Pancreas (tissue), 10 donors: ENCODE measurements at regions not wholly inside any gene's neighbourhood (a gene's known extent, or its start where the extent isn't known, plus 50 kb on each side); places are given as distances from the start of the nearest gene placed in this dataset.

Experiments
- ATAC-seq, 4 donors: fragments of 200-7000 bp; cut with Tn5 transposase; one replicate each; pipeline versions ENCODE4 v1.8.0 to v1.9.1; 2020; ENCODE audit warnings: mild to moderate bottlenecking in 4 of 4, moderate library complexity in 4 of 4
- DNase-seq, 6 donors: peaks; one replicate each; pipeline ENCODE4 v3.0.0-alpha.2; 2020
- FAIRE-seq: peaks from 2 replicates; lab custom pipeline; 2012; peaks lifted over from hg19 to GRCh38; lab: Jason Lieb, UNC
- H3K27ac ChIP-seq, 4 donors: fragments of 200-600 bp; sonication (generic); 1 replicate in 3 of 4; 2 replicates in 1 of 4; pipeline versions ENCODE4 v1.5.0 to v1.8.0; 2020
- H3K27me3 ChIP-seq, 4 donors: fragments of 200-600 bp; one replicate each; pipeline ENCODE4 v1.8.0; 2021
- H3K36me3 ChIP-seq, 3 donors: fragments of 200-600 bp; sonication (generic) in 1 of 3; one replicate each; pipeline versions ENCODE4 v1.5.0 to v1.8.0; 2020 to 2021
- H3K4me1 ChIP-seq, 3 donors: fragments of 200-600 bp; one replicate each; pipeline ENCODE4 v1.8.0; 2021
- H3K4me3 ChIP-seq, 4 donors: fragments of 200-600 bp; sonication (generic) in 2 of 4; one replicate each; pipeline versions ENCODE4 v1.5.0 to v1.8.0; 2020 to 2021
- H3K9me3 ChIP-seq, 4 donors: fragments of 200-600 bp; one replicate each; pipeline ENCODE4 v1.8.0; 2021
- WGBS, 2 donors: extraction: QIAGEN DNeasy Blood & Tissue Kit; methylation state at CpG; one replicate each; pipeline ENCODE4 v1.1.7; 2013; 5-methylcytosine and 5-hydroxymethylcytosine counted together
- intact Hi-C, 3 donors: fragments of 100-400 bp; cut with DNase I; formaldehyde crosslinking; loops; one replicate each; pipeline versions ENCODE4 v1.11.1 to v1.14.2; 2022
- TF ChIP-seq, protein P1 (sequence below), 4 donors: fragments of 200-600 bp; sonication (generic) in 3 of 4; IDR thresholded peaks; one replicate each; pipeline versions ENCODE4 v1.5.0 to v1.8.0; 2021; ENCODE audit warnings: antibody characterized with exemption in 4 of 4
- donor health status: healthy with polysubstance abuse.
- donor health status: DM: no; HTN: no; CAD: no; lungs with moderate emphysema.
- donor health status: DM: no; HTN: no; CAD: no.
- donor health status: control.
- donor health status: control.
- donor health status: Bipolar disorder and iron deficiency.
- donor health status: DM: yes; HTN: yes; CAD: no.
- donor health status: DM: no; HTN: no; CAD: no.
- donor health status: DM: no; HTN: no; CAD: no.
- donor health status: DM: yes; HTN: yes; CAD: no.

GRCh38 chr2:51387235-51387634, 355.3 kb upstream of the NRXN1 start:
- Histone ChIP-seq H3K27me3 (no peaks in the 10 kb centered on the region), H3K4me3 (no peak overlapping the region), H3K4me1 (no peaks in the 10 kb centered on the region), H3K9me3 (no peaks in the 10 kb centered on the region), H3K36me3 (no peaks in the 10 kb centered on the region), H3K27ac (no peak overlapping the region)
- FAIRE-seq = no peak
- ATAC-seq = no peak
- TF ChIP-seq, protein P1, sequence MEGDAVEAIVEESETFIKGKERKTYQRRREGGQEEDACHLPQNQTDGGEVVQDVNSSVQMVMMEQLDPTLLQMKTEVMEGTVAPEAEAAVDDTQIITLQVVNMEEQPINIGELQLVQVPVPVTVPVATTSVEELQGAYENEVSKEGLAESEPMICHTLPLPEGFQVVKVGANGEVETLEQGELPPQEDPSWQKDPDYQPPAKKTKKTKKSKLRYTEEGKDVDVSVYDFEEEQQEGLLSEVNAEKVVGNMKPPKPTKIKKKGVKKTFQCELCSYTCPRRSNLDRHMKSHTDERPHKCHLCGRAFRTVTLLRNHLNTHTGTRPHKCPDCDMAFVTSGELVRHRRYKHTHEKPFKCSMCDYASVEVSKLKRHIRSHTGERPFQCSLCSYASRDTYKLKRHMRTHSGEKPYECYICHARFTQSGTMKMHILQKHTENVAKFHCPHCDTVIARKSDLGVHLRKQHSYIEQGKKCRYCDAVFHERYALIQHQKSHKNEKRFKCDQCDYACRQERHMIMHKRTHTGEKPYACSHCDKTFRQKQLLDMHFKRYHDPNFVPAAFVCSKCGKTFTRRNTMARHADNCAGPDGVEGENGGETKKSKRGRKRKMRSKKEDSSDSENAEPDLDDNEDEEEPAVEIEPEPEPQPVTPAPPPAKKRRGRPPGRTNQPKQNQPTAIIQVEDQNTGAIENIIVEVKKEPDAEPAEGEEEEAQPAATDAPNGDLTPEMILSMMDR (IDR thresholded peaks at IDR 0.05) = no peak
- no peak for DNase-seq
- intact Hi-C loops = no loop called here

DNA sequence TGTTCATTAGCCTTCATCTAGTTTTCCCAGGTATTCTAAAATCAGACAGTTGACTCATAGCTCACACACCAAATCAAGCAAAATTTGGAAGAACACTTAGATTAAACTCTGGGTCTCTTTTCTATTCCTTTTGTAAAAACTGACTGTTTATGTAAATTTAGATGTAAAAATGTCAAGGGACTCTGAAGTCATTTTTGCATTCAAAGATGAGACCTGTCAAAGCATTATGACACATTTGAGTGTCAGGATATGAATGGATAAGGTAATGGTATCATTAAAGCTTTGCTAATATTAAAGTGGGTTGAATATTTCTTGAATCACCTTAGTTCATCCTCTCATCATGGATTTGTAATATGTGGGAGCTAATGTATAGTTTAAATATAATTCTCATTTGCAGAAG, 348.1 kb upstream of the NRXN1 start:
- TF ChIP-seq, protein P1 (IDR thresholded peaks at IDR 0.05) = no peak
- Histone ChIP-seq H3K27ac (no peak overlapping the region), H3K27me3 (no peaks in the 10 kb centered on the region), H3K9me3 (no peaks in the 10 kb centered on the region), H3K4me1 (no peaks in the 10 kb centered on the region), H3K36me3 (no peaks in the 10 kb centered on the region), H3K4me3 (no peak overlapping the region)
- FAIRE-seq = no peak
- DNase-seq = no peak
- intact Hi-C loops = no loop called here
- ATAC-seq = no peak

GRCh38 chr2:51368250-51368649, 336.3 kb upstream of the NRXN1 start:
- no peaks in the 10 kb centered on the region for H3K9me3 ChIP-seq
- no peak for FAIRE-seq
- DNase-seq = peak in 1 of 6 donors; percentile 4
- H3K27me3 ChIP-seq = no peaks in the 10 kb centered on the region
- ATAC-seq = peak; percentile 60 to 95 (median 86)
- no peak overlapping the region for H3K4me3 ChIP-seq
- peaks cover 0 to 13% (median 8%) of the 10 kb centered on the region in 3 donors for H3K4me1 ChIP-seq
- intact Hi-C loops = no loop called here
- H3K27ac ChIP-seq = peak overlapping the region in 2 of 4 donors; percentile 3 to 51
- TF ChIP-seq, protein P1 (IDR thresholded peaks at IDR 0.05) = no peak
- 33 to 35% methylated on average over 4 of the region's 4 CpGs for WGBS, 2 donors
- H3K36me3 ChIP-seq = no peaks in the 10 kb centered on the region

GRCh38 chr2:51350100-51350499, 318.2 kb upstream of the NRXN1 start:
- no peak for DNase-seq
- Histone ChIP-seq H3K4me3 (no peak overlapping the region), H3K27me3 (no peaks in the 10 kb centered on the region), H3K4me1 (peaks cover 0 to 5% (median 0%) of the 10 kb centered on the region in 3 donors), H3K27ac (no peak overlapping the region), H3K36me3 (no peaks in the 10 kb centered on the region), H3K9me3 (no peaks in the 10 kb centered on the region)
- peak in 2 of 4 donors; percentile 65 to 73 for ATAC-seq
- FAIRE-seq = no peak
- TF ChIP-seq, protein P1 (IDR thresholded peaks at IDR 0.05) = no peak
- WGBS, 2 donors = 24 to 28% methylated on average over 1 of the region's 1 CpG
- intact Hi-C loops = no loop called here

GRCh38 chr2:51344886-51345285, 313.0 kb upstream of the NRXN1 start:
- 61 to 65% methylated on average over 2 of the region's 2 CpGs for WGBS, 2 donors
- Histone ChIP-seq H3K9me3 (no peaks in the 10 kb centered on the region), H3K27ac (no peak overlapping the region), H3K27me3 (no peaks in the 10 kb centered on the region), H3K4me3 (no peak overlapping the region), H3K4me1 (peaks cover 0 to 3% (median 0%) of the 10 kb centered on the region in 3 donors), H3K36me3 (no peaks in the 10 kb centered on the region)
- ATAC-seq (no peak), DNase-seq (no peak), FAIRE-seq (no peak)
- intact Hi-C loops = no loop called here
- TF ChIP-seq, protein P1 (IDR thresholded peaks at IDR 0.05) = no peak
